ENCODE measurements at regions not wholly inside any gene's neighbourhood (a gene's known extent, or its start where the extent isn't known, plus 50 kb on each side); places are given as distances from the start of the nearest gene placed in this dataset.

DNA sequence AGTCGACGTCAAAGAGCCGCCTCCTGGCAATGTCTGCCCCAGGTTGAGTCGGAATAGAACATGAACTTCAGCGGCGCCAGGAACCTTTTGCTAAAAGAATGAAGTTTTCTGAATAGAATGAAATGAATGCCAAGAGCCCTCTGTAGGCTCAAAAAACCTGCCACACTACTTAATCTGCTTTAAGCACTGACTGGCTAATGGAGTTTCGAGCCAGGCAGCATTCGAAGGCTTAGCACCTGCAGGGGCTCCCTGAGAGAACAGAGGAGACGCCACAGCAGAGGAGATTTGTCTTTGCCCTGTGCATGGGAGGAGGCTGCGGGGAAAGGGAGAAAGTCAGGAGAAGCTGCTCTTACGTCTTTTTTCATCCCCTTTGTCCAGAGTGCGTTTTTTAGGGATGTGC, 641.7 kb downstream of the AJAP1 start:
- no peak overlapping the region for H3K27ac ChIP-seq
- 39 to 46% methylated on average over 12 of the region's 12 CpGs for whole genome bisulfite sequencing, 2 donors
- ATAC-seq (no peak), DNase-seq (no peak)
- intact Hi-C loops (cut with DNase I), result no loop called here
- H3K9me3 ChIP-seq, result no peaks in the 10 kb centered on the region
- no peaks in the 10 kb centered on the region for H3K27me3 ChIP-seq
- no peaks in the 10 kb centered on the region for H3K36me3 ChIP-seq (replicated peaks in 1 of 2; ENCODE audit: insufficient read depth in 1 of 2, low read depth in 2 of 2)
- TF ChIP-seq CTCF (IDR thresholded peaks at IDR 0.05) (no peak), POLR2A (IDR thresholded peaks at IDR 0.05) (no peak)
- no peak overlapping the region for H3K4me3 ChIP-seq
- peaks cover 12% of the 10 kb centered on the region for H3K4me1 ChIP-seq

DNA sequence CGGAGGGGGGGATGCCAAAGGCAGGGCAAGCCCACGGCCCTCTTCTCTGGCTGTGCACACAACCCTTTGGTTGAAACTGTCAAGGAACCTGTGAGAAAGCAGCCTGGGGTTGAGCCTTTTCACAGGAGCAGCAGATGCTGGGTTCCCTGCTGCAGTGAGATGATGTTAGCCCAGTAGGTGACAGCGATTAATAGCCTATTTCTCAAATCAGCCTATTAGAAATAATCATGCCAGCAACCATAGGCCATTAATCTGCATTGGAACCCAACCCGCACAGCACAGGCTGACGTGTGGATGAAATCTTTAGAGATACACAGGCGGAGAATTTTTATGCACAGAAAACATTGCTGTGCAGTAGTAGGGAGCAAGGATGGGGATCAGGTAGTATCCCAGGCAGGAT, 637.5 kb downstream of the AJAP1 start:
- no peaks in the 10 kb centered on the region for H3K9me3 ChIP-seq
- intact Hi-C loops (cut with DNase I), result no loop called here
- WGBS, 2 donors, result 39 to 48% methylated on average over 5 to 6 of the region's 6 CpGs

DNA sequence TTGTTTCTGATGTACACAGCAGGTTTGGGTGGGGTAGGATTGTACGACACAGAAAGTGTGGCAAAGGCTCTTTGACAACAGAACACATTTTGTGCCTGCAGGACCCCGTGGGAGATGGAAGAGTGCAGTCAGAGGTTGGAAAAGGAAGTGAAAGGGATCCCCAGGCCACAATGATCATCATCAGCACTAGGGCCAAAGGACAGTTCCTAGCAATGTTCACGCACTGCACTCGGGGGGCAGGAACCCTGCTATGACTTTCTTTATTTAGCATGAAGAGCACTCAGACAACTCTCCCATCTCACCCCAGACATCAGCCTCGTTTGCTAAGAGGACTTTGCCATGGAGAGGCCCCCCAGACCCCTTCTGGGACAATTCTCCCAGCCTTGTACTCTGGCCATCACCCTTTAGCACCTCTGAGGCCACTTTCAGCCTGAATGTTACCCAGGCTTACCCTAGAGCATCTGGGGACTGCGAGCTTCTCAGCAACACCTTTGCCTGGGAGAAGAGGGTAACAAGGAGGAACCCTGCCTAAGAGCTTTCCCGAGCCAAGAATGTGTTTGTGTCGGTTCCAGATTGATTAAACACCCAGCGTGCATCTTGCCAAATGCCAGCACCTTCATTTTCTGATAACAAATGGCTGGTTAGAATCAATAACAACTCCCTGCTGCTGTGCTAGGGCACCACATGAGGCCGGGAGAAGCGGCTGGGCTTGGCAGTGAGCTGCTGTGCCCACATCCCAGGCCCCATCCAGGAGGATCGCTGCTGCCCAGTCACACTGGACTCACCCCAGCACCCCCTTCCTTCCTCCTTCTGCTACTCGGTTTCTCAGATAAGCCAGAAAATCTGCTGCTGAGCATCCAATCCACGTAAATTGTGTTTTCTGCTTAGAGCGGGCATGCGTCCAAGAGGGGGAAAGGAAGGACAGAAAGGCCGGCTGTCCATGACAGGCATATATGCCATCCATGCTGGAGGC, 633.1 kb downstream of the AJAP1 start:
- intact Hi-C loops (cut with DNase I), result no loop called here
- WGBS, 2 donors, result 28% methylated on average over 15 to 17 of the region's 17 CpGs
- H3K4me3 ChIP-seq, result no peak overlapping the region
- H3K9me3 ChIP-seq, result no peaks in the 10 kb centered on the region
- H3K4me1 ChIP-seq, result peaks cover 15% of the 10 kb centered on the region
- ATAC-seq (peak; percentile 74), DNase-seq (peak; percentile 26 to 53 (median 40))
- peak overlapping the region in 2 of 4 donors; percentile 40 to 70 for H3K27ac ChIP-seq
- H3K27me3 ChIP-seq, result no peaks in the 10 kb centered on the region
- no peaks in the 10 kb centered on the region for H3K36me3 ChIP-seq (replicated peaks in 1 of 2; ENCODE audit: insufficient read depth in 1 of 2, low read depth in 2 of 2)
- TF ChIP-seq POLR2A (IDR thresholded peaks at IDR 0.05) (no peak), CTCF (IDR thresholded peaks at IDR 0.05) (peak in 2 of 7 experiments; percentile 23 to 27)

More for the DNA sequence above, 637.5 kb downstream of the AJAP1 start:
- no peak for ATAC-seq
- H3K4me1 ChIP-seq, result peaks cover 22% of the 10 kb centered on the region
- H3K27me3 ChIP-seq, result no peaks in the 10 kb centered on the region
- no peaks in the 10 kb centered on the region for H3K36me3 ChIP-seq (replicated peaks in 1 of 2; ENCODE audit: insufficient read depth in 1 of 2, low read depth in 2 of 2)
- no peak overlapping the region for H3K4me3 ChIP-seq
- TF ChIP-seq POLR2A (IDR thresholded peaks at IDR 0.05) (no peak), CTCF (IDR thresholded peaks at IDR 0.05) (no peak)
- DNase-seq, result no peak
- no peak overlapping the region for H3K27ac ChIP-seq

DNA sequence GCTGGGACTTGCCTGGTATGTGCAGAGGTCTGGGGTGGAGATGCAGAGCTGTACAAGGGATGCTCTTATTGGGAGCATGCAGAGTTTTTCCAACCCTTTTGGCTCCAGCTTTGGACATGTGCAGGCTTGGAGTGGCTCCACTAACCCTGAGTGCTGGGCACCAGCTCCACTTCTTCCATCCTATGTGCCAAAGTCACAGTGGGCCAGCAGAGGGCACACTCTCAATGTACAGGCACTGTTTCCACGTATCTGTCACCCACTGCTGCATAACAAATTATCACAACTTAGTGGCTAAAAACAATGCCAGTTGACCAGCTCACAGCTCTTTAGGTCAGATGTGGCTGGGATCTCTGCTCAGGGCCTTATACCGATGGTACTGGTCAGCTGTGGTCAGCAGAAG, 631.8 kb downstream of the AJAP1 start:
- 42% methylated on average over 2 of the region's 2 CpGs; no CpG with 5 or more reads in 1 of the 2 donors for WGBS, 2 donors
- H3K27me3 ChIP-seq, result no peaks in the 10 kb centered on the region
- ATAC-seq (no peak), DNase-seq (no peak)
- intact Hi-C loops (cut with DNase I), result no loop called here
- H3K27ac ChIP-seq, result no peak overlapping the region
- no peak for TF ChIP-seq CTCF (IDR thresholded peaks at IDR 0.05)
- TF ChIP-seq POLR2A (IDR thresholded peaks at IDR 0.05), result no peak
- no peaks in the 10 kb centered on the region for H3K9me3 ChIP-seq
- H3K4me3 ChIP-seq, result no peak overlapping the region
- no peaks in the 10 kb centered on the region for H3K36me3 ChIP-seq (replicated peaks in 1 of 2; ENCODE audit: insufficient read depth in 1 of 2, low read depth in 2 of 2)
- peaks cover 15% of the 10 kb centered on the region for H3K4me1 ChIP-seq

Data from body of pancreas (tissue), 4 donors.